Cardiac muscle cell (in vitro differentiated cells and primary cell): ENCODE measurements at regions not wholly inside any gene's neighbourhood (a gene's known extent, or its start where the extent isn't known, plus 50 kb on each side); places are given as distances from the start of the nearest gene placed in this dataset.

Experiments
- DNase-seq, 2 donors: peaks; one replicate each; pipeline versions ENCODE4 v3.0.0 to v3.0.0-alpha.2; 2010 to 2017; ENCODE audit warnings: low read depth in 1 of 2, low spot score in 1 of 2
- H3K27ac ChIP-seq: fragments of 200-600 bp; sonication (generic); 2 replicates; pipeline ENCODE4 v1.5.1; 2016
- H3K27me3 ChIP-seq: fragments of 200-600 bp; sonication (generic); 2 replicates; pipeline ENCODE4 v1.6.0; 2016; ENCODE audit warnings: control low read depth
- H3K36me3 ChIP-seq: fragments of 200-600 bp; sonication (generic); 2 replicates; pipeline ENCODE4 v1.5.1; 2016; ENCODE audit warnings: control low read depth
- H3K4me1 ChIP-seq: fragments of 200-600 bp; sonication (generic); 2 replicates; pipeline ENCODE4 v1.8.1; 2017; ENCODE audit warnings: low read depth, mild to moderate bottlenecking, mixed run types
- H3K4me3 ChIP-seq: fragments of 200-600 bp; sonication (generic); 2 replicates; pipeline ENCODE4 v1.5.1; 2016; ENCODE audit warnings: mild to moderate bottlenecking
- H3K9me3 ChIP-seq: fragments of 200-600 bp; sonication (generic); 2 replicates; pipeline ENCODE4 v1.5.1; 2017; ENCODE audit warnings: low read depth, mild to moderate bottlenecking, control low read depth
- TF ChIP-seq, protein P1 (sequence below): IDR thresholded peaks from 2 replicates; pipeline ENCODE4 v1.5.1; 2012; ENCODE audit warnings: low read depth, mild to moderate bottlenecking, low read length

DNA sequence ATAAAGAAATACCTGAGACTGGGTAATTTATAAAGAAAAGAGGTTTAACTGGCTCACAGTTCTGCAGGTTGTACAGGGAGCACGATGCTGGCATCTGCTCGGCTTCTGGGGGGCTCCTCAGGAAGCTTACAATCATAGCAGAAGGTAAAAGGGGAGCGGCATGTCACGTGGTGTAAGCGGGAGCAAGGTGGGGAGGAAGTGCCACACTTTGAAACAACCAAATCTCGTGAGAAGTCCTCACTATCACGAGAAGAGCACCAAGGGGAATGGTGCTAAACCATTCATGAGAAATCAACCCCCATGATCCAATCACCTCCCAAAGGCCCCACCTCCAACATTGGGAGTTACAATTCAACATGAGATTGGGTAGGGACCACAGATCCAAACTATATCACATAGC is 67.7 kb downstream of the AKR1B1 start:
- Histone ChIP-seq H3K4me1 (no peaks in the 10 kb centered on the region), H3K9me3 (no peaks in the 10 kb centered on the region), H3K36me3 (no peaks in the 10 kb centered on the region), H3K27ac (no peak overlapping the region), H3K27me3 (no peaks in the 10 kb centered on the region), H3K4me3 (no peak overlapping the region)
- DNase-seq = no peak
- TF ChIP-seq, protein P1, sequence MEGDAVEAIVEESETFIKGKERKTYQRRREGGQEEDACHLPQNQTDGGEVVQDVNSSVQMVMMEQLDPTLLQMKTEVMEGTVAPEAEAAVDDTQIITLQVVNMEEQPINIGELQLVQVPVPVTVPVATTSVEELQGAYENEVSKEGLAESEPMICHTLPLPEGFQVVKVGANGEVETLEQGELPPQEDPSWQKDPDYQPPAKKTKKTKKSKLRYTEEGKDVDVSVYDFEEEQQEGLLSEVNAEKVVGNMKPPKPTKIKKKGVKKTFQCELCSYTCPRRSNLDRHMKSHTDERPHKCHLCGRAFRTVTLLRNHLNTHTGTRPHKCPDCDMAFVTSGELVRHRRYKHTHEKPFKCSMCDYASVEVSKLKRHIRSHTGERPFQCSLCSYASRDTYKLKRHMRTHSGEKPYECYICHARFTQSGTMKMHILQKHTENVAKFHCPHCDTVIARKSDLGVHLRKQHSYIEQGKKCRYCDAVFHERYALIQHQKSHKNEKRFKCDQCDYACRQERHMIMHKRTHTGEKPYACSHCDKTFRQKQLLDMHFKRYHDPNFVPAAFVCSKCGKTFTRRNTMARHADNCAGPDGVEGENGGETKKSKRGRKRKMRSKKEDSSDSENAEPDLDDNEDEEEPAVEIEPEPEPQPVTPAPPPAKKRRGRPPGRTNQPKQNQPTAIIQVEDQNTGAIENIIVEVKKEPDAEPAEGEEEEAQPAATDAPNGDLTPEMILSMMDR = no peak

DNA sequence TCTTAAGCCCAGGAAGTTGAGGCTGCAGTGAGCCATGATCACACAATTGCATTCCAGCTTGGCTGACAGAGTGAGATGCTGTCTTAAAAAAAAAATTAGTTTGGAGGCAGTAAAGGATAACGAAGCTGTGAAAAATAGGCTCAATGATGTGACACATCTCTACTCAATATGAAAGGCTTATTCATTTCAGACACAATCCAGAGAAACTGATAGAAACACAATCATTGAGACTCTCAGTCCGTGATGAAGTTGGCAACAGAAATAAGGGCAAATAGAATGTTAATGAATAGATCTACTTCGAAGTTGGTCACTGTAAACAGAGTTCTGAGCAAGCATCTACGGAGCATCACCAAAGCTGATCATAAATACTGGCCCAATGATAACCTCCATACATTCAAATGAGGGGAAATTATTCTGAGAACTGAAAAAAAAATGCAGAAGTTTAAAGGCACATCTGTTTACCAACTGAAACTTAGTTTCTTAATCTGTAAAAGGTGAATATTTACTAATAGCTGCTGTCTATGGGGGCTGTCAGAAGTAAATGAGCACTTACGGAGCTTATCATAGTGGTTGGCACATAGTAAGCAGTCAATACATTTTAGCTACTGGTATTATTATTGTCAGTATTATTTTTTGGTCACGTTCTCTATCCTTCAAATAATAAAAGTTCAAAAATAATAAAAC is 70.4 kb downstream of the AKR1B1 start:
- Histone ChIP-seq H3K9me3 (no peaks in the 10 kb centered on the region), H3K4me1 (no peaks in the 10 kb centered on the region), H3K27ac (no peak overlapping the region), H3K27me3 (no peaks in the 10 kb centered on the region), H3K36me3 (no peaks in the 10 kb centered on the region), H3K4me3 (no peak overlapping the region)
- DNase-seq = no peak
- TF ChIP-seq, protein P1 = no peak

DNA sequence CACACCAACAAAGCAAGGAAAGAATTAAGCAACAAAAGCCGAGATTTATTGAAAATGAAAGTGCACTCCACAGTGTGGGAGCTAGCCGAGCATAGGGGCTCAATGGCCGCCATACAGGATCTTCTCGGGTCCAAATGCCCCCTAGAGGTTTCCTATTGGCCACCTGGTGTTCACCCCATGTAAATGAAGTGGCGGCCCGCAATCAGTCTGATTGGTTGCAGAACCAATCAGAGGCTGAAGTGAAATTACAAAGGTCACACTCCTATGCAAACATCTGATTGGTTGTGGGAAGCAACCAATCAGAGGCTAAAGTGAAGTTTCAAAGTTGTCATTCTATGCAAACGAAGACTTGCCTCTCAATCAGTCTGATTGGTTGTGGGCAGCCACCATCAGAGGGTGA is 61.8 kb upstream of the SLC35B4 start:
- H3K27me3 ChIP-seq = no peaks in the 10 kb centered on the region
- TF ChIP-seq, protein P1 = no peak

DNA sequence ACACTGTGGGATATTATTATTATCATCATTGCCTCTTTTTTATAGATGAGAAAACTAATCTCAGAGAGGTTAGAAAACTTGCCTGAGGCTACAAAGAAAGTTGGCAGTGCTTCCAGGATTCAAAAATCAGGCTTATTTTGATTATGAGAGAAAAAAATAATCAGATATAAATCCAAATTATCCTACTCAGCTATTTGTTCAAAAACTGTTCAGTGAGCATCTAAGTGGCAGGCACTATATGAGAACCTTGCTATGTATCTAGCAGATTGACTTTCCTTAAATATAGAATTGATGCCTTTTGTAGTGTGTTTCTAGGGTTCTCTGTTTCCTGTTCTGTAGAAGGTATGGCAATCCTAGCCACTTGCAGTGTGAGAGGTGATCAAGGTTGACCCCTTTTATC is 60.0 kb upstream of the SLC35B4 start:
- H3K36me3 ChIP-seq = no peaks in the 10 kb centered on the region
- H3K9me3 ChIP-seq = no peaks in the 10 kb centered on the region
- no peak for DNase-seq
- no peak overlapping the region for H3K27ac ChIP-seq
- H3K27me3 ChIP-seq = no peaks in the 10 kb centered on the region
- no peaks in the 10 kb centered on the region for H3K4me1 ChIP-seq
- TF ChIP-seq, protein P1 = no peak
- no peak overlapping the region for H3K4me3 ChIP-seq

More for the DNA sequence above, 61.8 kb upstream of the SLC35B4 start:
- H3K9me3 ChIP-seq = no peaks in the 10 kb centered on the region
- H3K4me1 ChIP-seq = no peaks in the 10 kb centered on the region
- no peaks in the 10 kb centered on the region for H3K36me3 ChIP-seq
- DNase-seq = no peak
- no peak overlapping the region for H3K27ac ChIP-seq
- H3K4me3 ChIP-seq = no peak overlapping the region

DNA sequence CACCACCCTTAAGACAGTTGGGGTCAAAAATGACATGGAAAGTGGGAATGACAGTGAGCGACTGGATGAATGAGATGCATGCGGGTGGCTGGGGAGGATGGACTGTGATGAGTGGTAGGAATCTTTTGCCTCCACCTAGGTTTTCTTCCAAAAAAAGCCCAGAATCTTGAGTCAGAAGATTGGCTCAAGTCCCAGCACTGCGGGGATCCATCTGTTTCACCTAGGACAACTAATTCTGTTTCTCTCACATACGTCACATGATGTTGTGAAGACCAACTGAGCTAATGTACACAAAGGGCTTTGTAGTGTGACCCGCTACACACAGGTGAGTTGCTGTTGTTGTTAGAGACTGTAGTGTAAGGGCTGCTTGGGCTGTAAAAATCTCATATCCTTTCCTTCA is 58.5 kb upstream of the SLC35B4 start:
- no peaks in the 10 kb centered on the region for H3K4me1 ChIP-seq
- H3K27me3 ChIP-seq = no peaks in the 10 kb centered on the region
- no peak for DNase-seq
- no peak overlapping the region for H3K27ac ChIP-seq
- TF ChIP-seq, protein P1 = no peak
- H3K9me3 ChIP-seq = no peaks in the 10 kb centered on the region
- H3K4me3 ChIP-seq = no peak overlapping the region
- H3K36me3 ChIP-seq = no peaks in the 10 kb centered on the region

DNA sequence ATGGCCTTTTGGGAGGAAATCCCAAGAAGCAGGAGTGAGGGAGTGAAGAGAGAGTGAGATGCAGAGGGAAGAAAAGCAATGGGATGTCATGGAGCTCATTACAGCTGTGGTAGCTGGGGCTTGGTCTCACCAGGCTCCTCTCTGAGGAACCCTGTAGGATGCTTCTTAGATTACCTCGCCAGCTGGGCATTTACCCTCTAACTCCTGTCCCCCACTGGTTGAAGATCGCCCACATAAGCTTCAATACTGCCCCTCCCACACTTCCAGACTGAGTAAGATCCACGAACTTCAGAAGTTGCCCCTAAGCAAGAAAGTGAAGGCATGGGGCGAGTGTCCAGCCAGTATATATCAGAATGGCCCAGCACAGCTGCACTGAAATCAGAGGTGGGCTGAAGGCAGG is 58.1 kb upstream of the SLC35B4 start:
- Histone ChIP-seq H3K9me3 (no peaks in the 10 kb centered on the region), H3K4me3 (no peak overlapping the region), H3K27ac (no peak overlapping the region), H3K36me3 (no peaks in the 10 kb centered on the region), H3K27me3 (no peaks in the 10 kb centered on the region), H3K4me1 (no peaks in the 10 kb centered on the region)
- DNase-seq = no peak
- TF ChIP-seq, protein P1 = no peak
